Prostate gland (tissue), 2 donors: ENCODE measurements at regions not wholly inside any gene's neighbourhood (a gene's known extent, or its start where the extent isn't known, plus 50 kb on each side); places are given as distances from the start of the nearest gene placed in this dataset.
"Not testable (repeated sequence)": the region's sequence is repeated elsewhere in the genome, so short reads cannot be mapped to it uniquely, and the experiment has no call there.

ENCODE experiments used
- DNase-seq: peaks from one replicate; pipeline ENCODE4 v3.0.0-alpha.2; 2019; ENCODE audit warnings: low spot score
- H3K27ac ChIP-seq, 2 donors: fragments of 200-600 bp; sonication (generic); 2 replicates each; pipeline ENCODE4 v1.5.1; 2017 to 2019
- H3K27me3 ChIP-seq: fragments of 200-600 bp; sonication (generic); replicated peaks from 2 replicates; pipeline ENCODE4 v1.5.1; 2019; ENCODE audit not compliant: insufficient read depth
- H3K36me3 ChIP-seq, 2 donors: fragments of 200-600 bp; sonication (generic); 1 replicate in 1 of 2; 2 replicates in 1 of 2; pipeline versions ENCODE4 v1.5.1 to v1.8.1; 2017 to 2019
- H3K4me1 ChIP-seq: fragments of 200-600 bp; sonication (generic); replicated peaks from 2 replicates; pipeline ENCODE4 v1.5.1; 2019
- H3K4me3 ChIP-seq, 2 donors: fragments of 200-600 bp; sonication (generic); 2 replicates each; pipeline ENCODE4 v1.5.1; 2017 to 2019
- H3K9me3 ChIP-seq: fragments of 200-600 bp; sonication (generic); 2 replicates; pipeline ENCODE4 v1.5.1; 2017
- POLR2A ChIP-seq: fragments of 450-650 bp; IDR thresholded peaks from one replicate; pipeline ENCODE4 v1.6.1; 2016; ENCODE audit warnings: antibody characterized with exemption, mild to moderate bottlenecking
- POLR2AphosphoS5 ChIP-seq: sonication (generic); formaldehyde crosslinking; IDR thresholded peaks from one replicate; pipeline ENCODE4 v1.6.1; 2017; ENCODE audit warnings: antibody characterized with exemption
- WGBS: methylation state at CpG from one replicate; pipeline ENCODE4 v1.1.5; 2018; 5-methylcytosine and 5-hydroxymethylcytosine counted together
- intact Hi-C: fragments of 100-400 bp; cut with DNase I; formaldehyde crosslinking; loops from one replicate; pipeline ENCODE4 v1.14.2; 2022
- TF ChIP-seq, protein P1 (sequence below), 4 experiments: fragments of 200-600 bp in 2 of 4; fragments of 450-650 bp in 2 of 4; sonication (generic) in 2 of 4; IDR thresholded peaks; 1 replicate in 3 of 4; 2 replicates in 1 of 4; pipeline ENCODE4 v1.5.1; 2016 to 2019; ENCODE audit warnings: antibody characterized with exemption in 4 of 4, mild to moderate bottlenecking in 2 of 4, moderate library complexity in 2 of 4

DNA sequence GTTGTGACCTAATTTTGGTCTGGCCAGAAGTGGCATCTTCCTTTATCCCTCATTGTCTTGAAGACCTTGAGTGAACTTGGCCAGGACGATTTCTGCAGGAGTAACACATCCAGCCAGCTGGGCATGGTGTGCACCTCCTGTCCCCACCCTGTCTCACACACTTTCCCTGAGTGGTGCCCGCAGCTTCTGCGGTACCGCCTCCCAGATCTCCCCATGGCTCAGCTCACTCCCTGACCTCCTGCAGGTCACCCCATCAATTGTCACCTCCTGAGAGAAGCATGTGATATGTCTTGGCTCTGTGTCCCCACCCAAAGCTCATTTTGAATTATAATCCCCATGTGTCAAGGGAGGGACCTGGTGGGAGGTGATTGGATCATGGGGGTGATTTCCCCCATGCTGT lies 50.2 kb upstream of the TP53I11 start:
- intact Hi-C loops = no loop called here
- TF ChIP-seq POLR2A (no peak), POLR2AphosphoS5 (no peak)
- TF ChIP-seq, protein P1, sequence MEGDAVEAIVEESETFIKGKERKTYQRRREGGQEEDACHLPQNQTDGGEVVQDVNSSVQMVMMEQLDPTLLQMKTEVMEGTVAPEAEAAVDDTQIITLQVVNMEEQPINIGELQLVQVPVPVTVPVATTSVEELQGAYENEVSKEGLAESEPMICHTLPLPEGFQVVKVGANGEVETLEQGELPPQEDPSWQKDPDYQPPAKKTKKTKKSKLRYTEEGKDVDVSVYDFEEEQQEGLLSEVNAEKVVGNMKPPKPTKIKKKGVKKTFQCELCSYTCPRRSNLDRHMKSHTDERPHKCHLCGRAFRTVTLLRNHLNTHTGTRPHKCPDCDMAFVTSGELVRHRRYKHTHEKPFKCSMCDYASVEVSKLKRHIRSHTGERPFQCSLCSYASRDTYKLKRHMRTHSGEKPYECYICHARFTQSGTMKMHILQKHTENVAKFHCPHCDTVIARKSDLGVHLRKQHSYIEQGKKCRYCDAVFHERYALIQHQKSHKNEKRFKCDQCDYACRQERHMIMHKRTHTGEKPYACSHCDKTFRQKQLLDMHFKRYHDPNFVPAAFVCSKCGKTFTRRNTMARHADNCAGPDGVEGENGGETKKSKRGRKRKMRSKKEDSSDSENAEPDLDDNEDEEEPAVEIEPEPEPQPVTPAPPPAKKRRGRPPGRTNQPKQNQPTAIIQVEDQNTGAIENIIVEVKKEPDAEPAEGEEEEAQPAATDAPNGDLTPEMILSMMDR (IDR thresholded peaks at IDR 0.05) = no peak
- Histone ChIP-seq H3K27ac (no peak overlapping the region), H3K4me3 (no peak overlapping the region), H3K27me3 (no peaks in the 10 kb centered on the region), H3K4me1 (no peaks in the 10 kb centered on the region), H3K36me3 (no peaks in the 10 kb centered on the region), H3K9me3 (no peaks in the 10 kb centered on the region)
- 98% methylated on average over 4 of the region's 4 CpGs for WGBS
- no peak for DNase-seq

DNA sequence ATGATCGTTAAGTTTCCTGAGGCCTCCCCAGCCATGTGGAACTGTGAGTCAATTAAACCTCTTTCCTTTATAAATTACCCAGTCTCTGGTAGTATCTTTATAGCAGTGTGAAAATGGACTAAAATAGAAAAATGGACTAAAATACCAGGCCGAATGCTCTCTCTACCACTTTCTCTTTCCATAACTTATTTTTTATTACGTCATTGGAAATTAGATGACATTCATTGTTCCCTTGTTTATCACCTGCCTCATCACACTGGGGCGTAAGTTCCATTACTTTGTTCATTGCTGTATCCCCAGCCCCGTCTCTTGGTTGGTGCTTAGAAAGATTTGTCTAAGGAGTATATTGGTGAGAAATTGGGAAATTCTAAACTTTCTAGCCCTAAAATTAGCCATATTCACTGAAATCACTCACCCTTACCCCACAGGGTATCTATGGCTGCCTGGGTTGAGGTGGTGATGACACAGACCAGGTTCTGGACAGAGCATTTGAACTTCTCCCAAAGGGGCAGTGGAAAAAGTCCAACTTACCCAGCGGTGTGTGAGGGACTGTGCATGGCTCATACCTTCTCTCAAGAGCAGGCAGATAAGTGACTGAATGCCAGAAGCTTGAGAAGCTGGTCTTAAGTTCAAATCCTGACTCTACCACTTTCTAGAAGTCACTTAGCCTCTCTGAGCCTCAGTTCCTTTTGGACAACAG lies 50.9 kb upstream of the TP53I11 start:
- 86% methylated on average over 6 of the region's 6 CpGs for WGBS

DNA sequence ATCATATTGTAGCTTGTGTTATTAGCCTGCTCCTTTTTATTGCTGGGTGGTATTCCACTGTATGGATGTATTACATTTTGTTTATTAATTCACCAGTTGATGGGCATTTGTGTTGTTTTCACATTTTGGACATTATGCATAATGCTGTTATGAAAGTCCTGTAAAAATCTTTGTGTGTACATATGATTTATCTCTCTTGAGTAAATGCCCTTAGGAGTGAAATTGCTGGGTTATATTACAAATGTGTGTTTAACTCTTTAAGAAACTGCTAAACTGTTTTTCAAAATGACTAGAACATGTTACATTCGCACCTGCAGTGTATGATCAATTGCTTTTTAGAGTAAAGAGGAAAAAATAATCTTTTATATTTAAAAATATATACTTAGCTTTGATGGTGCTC lies 54.4 kb upstream of the TP53I11 start:
- DNase-seq = no peak
- intact Hi-C loops = no loop called here
- no peaks in the 10 kb centered on the region for H3K36me3 ChIP-seq
- H3K4me1 ChIP-seq = no peaks in the 10 kb centered on the region
- 97% methylated on average over 1 of the region's 1 CpG for WGBS
- H3K4me3 ChIP-seq = no peak overlapping the region
- no peak overlapping the region for H3K27ac ChIP-seq
- H3K27me3 ChIP-seq = no peaks in the 10 kb centered on the region
- no peak for TF ChIP-seq POLR2AphosphoS5
- TF ChIP-seq, protein P1 (IDR thresholded peaks at IDR 0.05) = no peak
- no peak for TF ChIP-seq POLR2A
- no peaks in the 10 kb centered on the region for H3K9me3 ChIP-seq

More for the DNA sequence above, 50.9 kb upstream of the TP53I11 start:
- Histone ChIP-seq H3K4me3 (no peak overlapping the region), H3K9me3 (no peaks in the 10 kb centered on the region), H3K36me3 (no peaks in the 10 kb centered on the region), H3K27me3 (no peaks in the 10 kb centered on the region), H3K4me1 (no peaks in the 10 kb centered on the region), H3K27ac (no peak overlapping the region)
- intact Hi-C loops = no loop called here
- DNase-seq = no peak
- TF ChIP-seq POLR2A (no peak), POLR2AphosphoS5 (no peak)
- TF ChIP-seq, protein P1 (IDR thresholded peaks at IDR 0.05) = no peak

DNA sequence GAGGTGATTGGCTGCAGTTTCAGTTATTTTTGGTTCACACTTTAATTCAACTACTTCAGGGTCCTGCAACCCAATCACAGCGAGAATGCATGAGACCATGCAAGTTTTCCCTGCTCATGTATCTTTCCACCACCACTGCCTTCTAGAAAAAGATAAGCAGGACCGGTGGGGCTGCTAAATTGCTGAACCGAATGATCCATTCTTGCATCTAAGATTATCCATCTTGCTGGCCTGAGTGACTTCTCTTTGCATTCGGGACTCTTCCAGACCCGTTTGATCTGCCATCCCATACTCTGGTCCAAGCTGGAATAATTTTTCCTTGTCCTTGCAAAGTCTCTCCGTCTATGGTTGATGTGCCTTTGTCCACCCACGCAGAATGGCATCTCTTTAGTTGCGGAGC lies 56.3 kb upstream of the TP53I11 start:
- Histone ChIP-seq H3K27me3 (no peaks in the 10 kb centered on the region), H3K36me3 (no peaks in the 10 kb centered on the region), H3K9me3 (no peaks in the 10 kb centered on the region), H3K27ac (no peak overlapping the region), H3K4me3 (no peak overlapping the region), H3K4me1 (no peaks in the 10 kb centered on the region)
- intact Hi-C loops = no loop called here
- TF ChIP-seq POLR2A (no peak), POLR2AphosphoS5 (no peak)
- TF ChIP-seq, protein P1 (IDR thresholded peaks at IDR 0.05) = no peak
- WGBS = 67% methylated on average over 8 of the region's 8 CpGs
- DNase-seq = no peak

DNA sequence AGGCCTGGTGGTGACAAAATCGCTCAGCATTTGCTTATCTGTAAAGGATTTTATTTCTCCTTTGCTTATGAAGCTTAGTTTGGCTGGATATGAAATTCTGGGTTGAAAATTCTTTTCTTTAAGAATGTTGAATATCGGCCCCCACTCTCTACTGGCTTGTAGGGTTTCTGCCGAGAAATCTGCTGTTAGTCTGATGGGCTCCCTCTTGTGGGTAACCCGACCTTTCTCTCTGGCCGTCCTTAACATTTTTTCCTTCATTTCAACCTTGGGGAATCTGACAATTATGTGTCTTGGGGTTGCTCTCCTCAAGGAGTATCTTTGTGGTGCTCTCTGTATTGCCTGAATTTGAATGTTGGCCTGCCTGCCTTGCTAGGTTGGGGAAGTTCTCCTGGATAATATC lies 65.3 kb upstream of the TP53I11 start:
- H3K4me3 ChIP-seq, H3K27me3 ChIP-seq, DNase-seq, H3K36me3 ChIP-seq, H3K4me1 ChIP-seq, intact Hi-C loops, H3K9me3 ChIP-seq, H3K27ac ChIP-seq: not testable (repeated sequence)
- WGBS = 79% methylated on average over 5 of the region's 5 CpGs

DNA sequence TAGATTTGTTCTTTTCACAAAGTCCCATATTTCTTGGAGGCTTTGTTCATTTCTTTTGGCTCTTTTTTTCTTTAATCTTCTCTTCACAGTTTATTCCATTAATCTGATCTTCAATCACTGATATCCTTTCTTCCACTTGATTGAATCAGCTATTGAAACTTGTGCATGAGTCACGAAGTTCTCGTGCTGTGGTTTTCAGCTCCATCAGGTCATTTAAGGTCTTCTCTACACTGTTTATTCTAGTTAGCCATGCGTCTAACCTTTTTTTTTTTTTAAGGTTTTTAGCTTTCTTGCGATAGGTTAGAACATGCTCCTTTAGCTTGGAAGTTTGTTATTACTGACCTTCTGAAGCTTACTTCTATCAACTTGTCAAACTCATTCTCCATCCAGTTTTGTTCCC lies 65.8 kb upstream of the TP53I11 start:
- intact Hi-C loops, H3K4me1 ChIP-seq, DNase-seq, H3K27me3 ChIP-seq, H3K36me3 ChIP-seq, H3K27ac ChIP-seq, H3K4me3 ChIP-seq, H3K9me3 ChIP-seq: not testable (repeated sequence)
- 86% methylated on average over 4 of the region's 4 CpGs for WGBS
